ENCODE measurements at regions not wholly inside any gene's neighbourhood (a gene's known extent, or its start where the extent isn't known, plus 50 kb on each side); places are given as distances from the start of the nearest gene placed in this dataset.

GRCh38 chr3:150084128-150084527 is 113.4 kb upstream of the PFN2 start:
- H3K23ac ChIP-seq (ENCODE audit: insufficient read length, low read depth, low read length), result no peak overlapping the region
- H4K5ac ChIP-seq (ENCODE audit: insufficient read length, low read depth, low read length), result no peak overlapping the region
- Mint-ChIP-seq H3K4me3 (no peak overlapping the region), H3K4me1 (peaks cover 8% of the 10 kb centered on the region in 2 experiments), H3K27me3 (ENCODE audit: low read depth) (no peaks in the 10 kb centered on the region), H3K9me3 (peaks cover 0 to 6% of the 10 kb centered on the region in 2 experiments; a peak in 1 of 5 replicates), H3K36me3 (ENCODE audit: insufficient read depth in 1 of 3, low read depth in 3 of 3) (peaks cover 0 to 1% (median 0%) of the 10 kb centered on the region in 3 experiments; a peak in 1 of 7 replicates), H3K27ac (no peak overlapping the region)
- H2BK12ac ChIP-seq (ENCODE audit: insufficient read length, low read depth, low read length), result no peak overlapping the region
- no peaks in the 10 kb centered on the region for H4K20me1 ChIP-seq (ENCODE audit: control insufficient read depth, insufficient read depth, insufficient read length)
- no peak overlapping the region for H3K18ac ChIP-seq (ENCODE audit: insufficient read length, low read depth, low read length)
- no peak overlapping the region for H3K27ac ChIP-seq (ENCODE audit: insufficient read length, low read depth, low read length)
- no peak overlapping the region for H2BK120ac ChIP-seq (ENCODE audit: low read depth, low read length, poor library complexity, severe bottlenecking)
- H3K79me1 ChIP-seq (ENCODE audit: insufficient read depth, low read depth, low read length, poor library complexity, severe bottlenecking), result no peaks in the 10 kb centered on the region
- H3K4ac ChIP-seq (ENCODE audit: low read depth, low read length), result no peak overlapping the region
- H2BK5ac ChIP-seq (ENCODE audit: insufficient read length, low read length), result no peak overlapping the region
- H3T11ph ChIP-seq (ENCODE audit: low read length), result no peak overlapping the region
- no peak overlapping the region for H3K14ac ChIP-seq (ENCODE audit: insufficient read depth, low read length)
- H3K4me2 ChIP-seq (ENCODE audit: insufficient read depth, insufficient read length, low read length), result no peak overlapping the region
- no peaks in the 10 kb centered on the region for H3K27me3 ChIP-seq (ENCODE audit: insufficient read depth, low read length)
- no peak overlapping the region for H2BK20ac ChIP-seq (ENCODE audit: low read depth, low read length, poor library complexity, severe bottlenecking)
- no peaks in the 10 kb centered on the region for H3K9me3 ChIP-seq (ENCODE audit: control insufficient read depth, low read depth, low read length)
- no peaks in the 10 kb centered on the region for H3K23me2 ChIP-seq (ENCODE audit: insufficient read length, low read depth, low read length, poor library complexity, severe bottlenecking)
- no peak overlapping the region for H3K56ac ChIP-seq (ENCODE audit: insufficient read length, low read depth, low read length)
- H2AK5ac ChIP-seq (ENCODE audit: insufficient read length, low read length), result no peak overlapping the region
- no peak overlapping the region for H2BK15ac ChIP-seq (ENCODE audit: low read depth, low read length)
- no peak overlapping the region for H2AFZ ChIP-seq (ENCODE audit: low read length)
- no peak for TF ChIP-seq CTCF (conservative IDR thresholded peaks at IDR 0.05)
- H4K91ac ChIP-seq (ENCODE audit: insufficient read length, low read depth, low read length), result no peak overlapping the region
- WGBS (ENCODE audit: extremely low coverage, insufficient read length, low lambda C conversion rate), result no CpG with 5 or more reads among the region's 1 CpG
- no peaks in the 10 kb centered on the region for H3K79me2 ChIP-seq (ENCODE audit: insufficient read depth, low read length)
- no peak overlapping the region for H3K9ac ChIP-seq (ENCODE audit: extremely low read depth, insufficient read length, low read length)
- H3K4me1 ChIP-seq (ENCODE audit: insufficient read depth, low read length), result no peaks in the 10 kb centered on the region
- no peak overlapping the region for H4K8ac ChIP-seq (replicated peaks; ENCODE audit: insufficient read length, low read depth, low read length)
- DNase-seq, result no peak
